ENCODE measurements at regions not wholly inside any gene's neighbourhood (a gene's known extent, or its start where the extent isn't known, plus 50 kb on each side); places are given as distances from the start of the nearest gene placed in this dataset.
"Not testable (repeated sequence)": the region's sequence is repeated elsewhere in the genome, so short reads cannot be mapped to it uniquely, and the experiment has no call there.

GRCh38 chr16:51254390-51254789 lies 103.3 kb upstream of the SALL1 start:
- BruUV-seq (replicated peaks); H3K4me1 ChIP-seq (ENCODE audit: insufficient read depth, low read length); CTCF ChIA-PET (ENCODE audit: low intra/inter-chr PET ratio, low total read pairs); in situ Hi-C loops (cut with HindIII; ENCODE audit: extremely low pct_ligation_motif_present, low pct_unique_long_range_greater_than_20kb); ATAC-seq; intact Hi-C loops (cut with micrococcal nuclease; ENCODE audit: unreplicated experiment); H3K36me3 ChIP-seq (replicated peaks in 1 of 2; ENCODE audit: control insufficient read depth in 1 of 2, insufficient read depth in 2 of 2, low read length in 2 of 2); H3K27me3 ChIP-seq (ENCODE audit: control insufficient read depth in 1 of 2, insufficient read depth in 2 of 2, low read length in 2 of 2); H2AFZ ChIP-seq (ENCODE audit: low read length); H3K27ac ChIP-seq (ENCODE audit: extremely low read length, insufficient read depth, low read length); FAIRE-seq; H3K79me2 ChIP-seq (ENCODE audit: insufficient read depth, low read length); H3K4me3 ChIP-seq (replicated peaks in 1 of 3; ENCODE audit: insufficient read depth in 1 of 3, low read depth in 2 of 3, low read length in 3 of 3); H3K9me3 ChIP-seq (ENCODE audit: low read length); H4K20me1 ChIP-seq (ENCODE audit: insufficient read depth, low read length); H3K9ac ChIP-seq (ENCODE audit: insufficient read depth, low read depth, low read length); TF ChIP-seq FOXA1 (IDR thresholded peaks at IDR 0.05): not testable (repeated sequence)
- DNase-seq (ENCODE audit: low spot score): peak; percentile 19
- POLR2A ChIA-PET: interaction anchor here (0.8 kb wide), 1 partner anchor 19 kb away, joined by 3 read pairs; no protein-coding TSS in a partner anchor
- 0 out of 2 replicates have a peak, but pooled peaks have one; percentile 30 for TF ChIP-seq ZMYM4 (CRISPR knock-in tag; IDR thresholded peaks at IDR 0.05)
- 0 out of 2 replicates have a peak, but pooled peaks have one; percentile 21 for TF ChIP-seq ZNF280B (CRISPR knock-in tag; IDR thresholded peaks at IDR 0.05; ENCODE audit: borderline replicate concordance)
- TF ChIP-seq FOXA3 (CRISPR knock-in tag; IDR thresholded peaks at IDR 0.05): peak; percentile 10; the same call in 1 of the 2 replicates
- TF ChIP-seq CTCF (CRISPR knock-in tag; IDR thresholded peaks at IDR 0.05): peak; percentile 44
- 0 out of 2 replicates have a peak, but pooled peaks have one; percentile 19 for TF ChIP-seq SALL1 (CRISPR knock-in tag; IDR thresholded peaks at IDR 0.05)
- peak; percentile 64 for TF ChIP-seq FOXA1 (CRISPR knock-in tag; IDR thresholded peaks at IDR 0.05)
- peak; percentile 74; the same call in 1 of the 2 replicates for TF ChIP-seq PITX1 (CRISPR knock-in tag; IDR thresholded peaks at IDR 0.05)
- TF ChIP-seq ZNF281 (CRISPR knock-in tag; IDR thresholded peaks at IDR 0.05; ENCODE audit: borderline replicate concordance): peak; percentile 92
- WGBS (ENCODE audit: low lambda C conversion rate): 30% methylated on average over 5 of the region's 7 CpGs
- 0 out of 2 replicates have a peak overlapping the region, but pooled peaks have one; percentile 3 for H3K4me2 ChIP-seq (ENCODE audit: low read depth, low read length)
